ENCODE measurements at regions not wholly inside any gene's neighbourhood (a gene's known extent, or its start where the extent isn't known, plus 50 kb on each side); places are given as distances from the start of the nearest gene placed in this dataset.

DNA sequence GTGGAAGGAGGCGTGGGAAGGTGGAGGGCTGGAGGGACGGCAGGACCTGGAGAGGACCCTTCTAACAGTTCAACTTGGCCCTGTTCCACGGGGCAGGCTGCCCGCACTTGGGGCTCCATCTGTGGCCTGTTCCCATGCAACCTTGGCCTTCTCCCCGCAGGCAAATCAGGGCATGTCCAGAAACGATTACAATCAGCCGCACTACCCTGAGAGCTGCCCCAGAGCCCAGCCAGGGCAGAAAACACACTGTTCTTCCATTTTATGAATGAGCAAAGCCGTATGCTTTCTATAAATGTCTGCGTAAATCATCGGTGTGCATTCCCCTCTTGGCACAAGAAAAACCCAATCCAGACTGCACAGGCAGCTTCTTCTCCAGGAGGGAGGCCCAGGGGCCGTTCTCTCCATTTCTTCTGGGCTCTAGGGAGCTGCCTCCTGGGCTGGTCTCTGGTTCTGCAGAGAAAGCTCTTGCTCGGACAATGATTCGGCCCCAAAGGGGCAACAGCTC is 228.7 kb downstream of the SOX9 start:
- H3K27me3 ChIP-seq (replicated peaks; ENCODE audit: insufficient read depth, low read depth, low read length, poor library complexity): no peaks in the 10 kb centered on the region
- DNase-seq (ENCODE audit: low spot score): no peak
- no peaks in the 10 kb centered on the region for H3K4me1 ChIP-seq (ENCODE audit: insufficient read depth, low read length, poor library complexity, severe bottlenecking)
- BruUV-seq (replicated peaks): no TSS peak
- TF ChIP-seq, protein P1, sequence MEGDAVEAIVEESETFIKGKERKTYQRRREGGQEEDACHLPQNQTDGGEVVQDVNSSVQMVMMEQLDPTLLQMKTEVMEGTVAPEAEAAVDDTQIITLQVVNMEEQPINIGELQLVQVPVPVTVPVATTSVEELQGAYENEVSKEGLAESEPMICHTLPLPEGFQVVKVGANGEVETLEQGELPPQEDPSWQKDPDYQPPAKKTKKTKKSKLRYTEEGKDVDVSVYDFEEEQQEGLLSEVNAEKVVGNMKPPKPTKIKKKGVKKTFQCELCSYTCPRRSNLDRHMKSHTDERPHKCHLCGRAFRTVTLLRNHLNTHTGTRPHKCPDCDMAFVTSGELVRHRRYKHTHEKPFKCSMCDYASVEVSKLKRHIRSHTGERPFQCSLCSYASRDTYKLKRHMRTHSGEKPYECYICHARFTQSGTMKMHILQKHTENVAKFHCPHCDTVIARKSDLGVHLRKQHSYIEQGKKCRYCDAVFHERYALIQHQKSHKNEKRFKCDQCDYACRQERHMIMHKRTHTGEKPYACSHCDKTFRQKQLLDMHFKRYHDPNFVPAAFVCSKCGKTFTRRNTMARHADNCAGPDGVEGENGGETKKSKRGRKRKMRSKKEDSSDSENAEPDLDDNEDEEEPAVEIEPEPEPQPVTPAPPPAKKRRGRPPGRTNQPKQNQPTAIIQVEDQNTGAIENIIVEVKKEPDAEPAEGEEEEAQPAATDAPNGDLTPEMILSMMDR (conservative IDR thresholded peaks at IDR 0.05; ENCODE audit: low read depth, low read length): no peak
- TF ChIP-seq EZH2 (IDR thresholded peaks at IDR 0.05; ENCODE audit: borderline replicate concordance, low read depth, low read length, poor library complexity, severe bottlenecking): no peak
- no peak overlapping the region for H3K27ac ChIP-seq (ENCODE audit: low read depth, low read length, poor library complexity, severe bottlenecking)
- POLR2A ChIA-PET (ENCODE audit: low non-redundant PET): interaction anchor here (0.6 kb wide), 1 partner anchor 231 kb away, joined by 3 read pairs; no protein-coding TSS in a partner anchor
- intact Hi-C loops (cut with micrococcal nuclease; ENCODE audit: unreplicated experiment): no loop called here
- no peaks in the 10 kb centered on the region for H3K9me3 ChIP-seq (ENCODE audit: low read depth, low read length, poor library complexity, severe bottlenecking)
- H3K4me3 ChIP-seq (ENCODE audit: low read depth, low read length, poor library complexity, severe bottlenecking): no peak overlapping the region
- no peaks in the 10 kb centered on the region for H3K36me3 ChIP-seq (ENCODE audit: insufficient read depth, low read length, poor library complexity, severe bottlenecking)
- CTCF ChIA-PET: no interaction called here

DNA sequence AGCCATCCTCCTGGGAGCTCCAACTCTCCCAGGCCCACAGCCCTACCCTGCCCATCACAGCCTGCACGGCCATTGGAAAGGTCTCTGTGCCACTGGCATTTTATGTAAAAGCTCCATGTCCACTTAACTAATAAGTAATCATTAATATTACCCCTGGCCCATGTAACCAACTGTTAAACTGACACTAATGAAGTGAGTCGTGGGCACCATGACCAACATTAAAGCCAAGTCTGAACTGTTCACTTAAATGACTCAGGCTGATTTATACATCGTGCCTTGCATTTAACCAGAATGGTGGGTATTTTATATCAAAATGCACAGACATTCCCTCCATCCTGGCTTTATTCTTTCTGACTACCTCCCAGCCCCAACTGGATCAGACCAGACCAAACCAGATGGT is 229.3 kb downstream of the SOX9 start:
- no peaks in the 10 kb centered on the region for H3K4me1 ChIP-seq (ENCODE audit: insufficient read depth, low read length, poor library complexity, severe bottlenecking)
- no peaks in the 10 kb centered on the region for H3K27me3 ChIP-seq (replicated peaks; ENCODE audit: insufficient read depth, low read depth, low read length, poor library complexity)
- H3K36me3 ChIP-seq (ENCODE audit: insufficient read depth, low read length, poor library complexity, severe bottlenecking): no peaks in the 10 kb centered on the region
- H3K4me3 ChIP-seq (ENCODE audit: low read depth, low read length, poor library complexity, severe bottlenecking): no peak overlapping the region
- BruUV-seq (replicated peaks): no TSS peak
- intact Hi-C loops (cut with micrococcal nuclease; ENCODE audit: unreplicated experiment): no loop called here
- ChIA-PET POLR2A (ENCODE audit: low non-redundant PET) (no interaction called here), CTCF (no interaction called here)
- no peaks in the 10 kb centered on the region for H3K9me3 ChIP-seq (ENCODE audit: low read depth, low read length, poor library complexity, severe bottlenecking)
- H3K27ac ChIP-seq (ENCODE audit: low read depth, low read length, poor library complexity, severe bottlenecking): no peak overlapping the region
- DNase-seq (ENCODE audit: low spot score): no peak
- TF ChIP-seq EZH2 (IDR thresholded peaks at IDR 0.05; ENCODE audit: borderline replicate concordance, low read depth, low read length, poor library complexity, severe bottlenecking): no peak
- TF ChIP-seq, protein P1 (conservative IDR thresholded peaks at IDR 0.05; ENCODE audit: low read depth, low read length): no peak

DNA sequence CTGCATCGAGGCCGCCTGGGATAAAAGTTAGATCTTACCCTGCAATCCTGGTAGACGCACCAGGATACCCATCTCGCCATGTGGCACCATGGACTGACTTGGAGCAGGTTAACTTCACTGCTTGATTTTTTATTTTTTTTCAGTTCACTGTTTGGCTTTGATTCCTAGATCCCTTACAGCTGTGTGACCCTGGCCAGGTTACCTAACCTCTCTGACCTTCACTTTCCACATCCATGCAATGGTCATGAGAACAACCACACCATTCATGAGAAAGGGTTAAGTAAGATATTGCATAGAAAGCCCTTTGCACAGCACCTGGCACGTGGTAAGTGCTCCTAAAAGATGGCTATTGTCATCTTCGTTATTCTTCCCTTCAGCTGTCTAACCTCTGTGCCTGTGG is 230.5 kb downstream of the SOX9 start:
- BruUV-seq (replicated peaks): no TSS peak
- ChIA-PET CTCF (no interaction called here), POLR2A (ENCODE audit: low non-redundant PET) (no interaction called here)
- no peak overlapping the region for H3K27ac ChIP-seq (ENCODE audit: low read depth, low read length, poor library complexity, severe bottlenecking)
- no peaks in the 10 kb centered on the region for H3K4me1 ChIP-seq (ENCODE audit: insufficient read depth, low read length, poor library complexity, severe bottlenecking)
- DNase-seq (ENCODE audit: low spot score): no peak
- intact Hi-C loops (cut with micrococcal nuclease; ENCODE audit: unreplicated experiment): no loop called here
- no peaks in the 10 kb centered on the region for H3K27me3 ChIP-seq (replicated peaks; ENCODE audit: insufficient read depth, low read depth, low read length, poor library complexity)
- TF ChIP-seq, protein P1 (conservative IDR thresholded peaks at IDR 0.05; ENCODE audit: low read depth, low read length): no peak
- TF ChIP-seq EZH2 (IDR thresholded peaks at IDR 0.05; ENCODE audit: borderline replicate concordance, low read depth, low read length, poor library complexity, severe bottlenecking): no peak
- no peaks in the 10 kb centered on the region for H3K36me3 ChIP-seq (ENCODE audit: insufficient read depth, low read length, poor library complexity, severe bottlenecking)
- no peaks in the 10 kb centered on the region for H3K9me3 ChIP-seq (ENCODE audit: low read depth, low read length, poor library complexity, severe bottlenecking)
- H3K4me3 ChIP-seq (ENCODE audit: low read depth, low read length, poor library complexity, severe bottlenecking): no peak overlapping the region

All from A673 (cell line).